Muscle layer of colon (tissue), 2 donors: ENCODE measurements at regions not wholly inside any gene's neighbourhood (a gene's known extent, or its start where the extent isn't known, plus 50 kb on each side); places are given as distances from the start of the nearest gene placed in this dataset.

Source experiments
- H3K27ac ChIP-seq: one replicate; pipeline ENCODE4 v1.7.0; 2013; ENCODE audit warnings: low read depth, mild to moderate bottlenecking, low read length, moderate library complexity
- H3K27me3 ChIP-seq, 2 donors: one replicate each; pipeline ENCODE4 v1.7.0; 2013; ENCODE audit warnings: low read length in 2 of 2, mild to moderate bottlenecking in 2 of 2; ENCODE audit not compliant: insufficient read depth in 2 of 2, control insufficient read depth in 1 of 2
- H3K36me3 ChIP-seq: one replicate; pipeline ENCODE4 v1.7.0; 2013; ENCODE audit warnings: mild to moderate bottlenecking, low read length; ENCODE audit not compliant: insufficient read depth
- H3K4me1 ChIP-seq: one replicate; pipeline ENCODE4 v1.7.0; 2013; ENCODE audit warnings: mild to moderate bottlenecking, low read length; ENCODE audit not compliant: insufficient read depth
- H3K4me3 ChIP-seq, 2 donors: one replicate each; pipeline ENCODE4 v1.7.0; 2013; ENCODE audit warnings: low read length in 2 of 2, low read depth in 1 of 2, mild to moderate bottlenecking in 1 of 2, moderate library complexity in 1 of 2
- H3K9ac ChIP-seq: one replicate; pipeline ENCODE4 v1.7.0; 2013; ENCODE audit warnings: low read length
- H3K9me3 ChIP-seq: one replicate; pipeline ENCODE4 v1.7.0; 2013; ENCODE audit warnings: mild to moderate bottlenecking, low read length
- donor health status: abdominal sarcoma.
- donor health status: Adenocarcinoma of cecum.

GRCh38 chr7:81926-82756 is 110.2 kb upstream of the FAM20C start:
- Histone ChIP-seq H3K27ac (no peak overlapping the region), H3K4me3 (no peak overlapping the region), H3K27me3 (no peaks in the 10 kb centered on the region), H3K9me3 (no peaks in the 10 kb centered on the region), H3K36me3 (no peaks in the 10 kb centered on the region), H3K9ac (no peak overlapping the region), H3K4me1 (peaks cover 26% of the 10 kb centered on the region)

- Histone ChIP-seq H3K27ac (no peak overlapping the region), H3K36me3 (no peaks in the 10 kb centered on the region), H3K4me3 (no peak overlapping the region), H3K27me3 (no peaks in the 10 kb centered on the region), H3K4me1 (peaks cover 29% of the 10 kb centered on the region), H3K9ac (no peak overlapping the region), H3K9me3 (no peaks in the 10 kb centered on the region)
Observed at GRCh38 chr7:82757-83155, 109.6 kb upstream of the FAM20C start.

GRCh38 chr7:83441-83840 is 108.9 kb upstream of the FAM20C start:
- no peaks in the 10 kb centered on the region for H3K36me3 ChIP-seq
- peaks cover 36% of the 10 kb centered on the region for H3K4me1 ChIP-seq
- H3K9ac ChIP-seq = no peak overlapping the region
- no peak overlapping the region for H3K4me3 ChIP-seq
- H3K9me3 ChIP-seq = no peaks in the 10 kb centered on the region
- H3K27me3 ChIP-seq = no peaks in the 10 kb centered on the region
- H3K27ac ChIP-seq = no peak overlapping the region

GRCh38 chr7:83861-84632 is 108.3 kb upstream of the FAM20C start:
- Histone ChIP-seq H3K27me3 (no peaks in the 10 kb centered on the region), H3K4me1 (peaks cover 42% of the 10 kb centered on the region), H3K9ac (no peak overlapping the region), H3K4me3 (no peak overlapping the region), H3K36me3 (no peaks in the 10 kb centered on the region), H3K9me3 (no peaks in the 10 kb centered on the region), H3K27ac (no peak overlapping the region)

GRCh38 chr7:84633-85020 is 107.7 kb upstream of the FAM20C start:
- H3K36me3 ChIP-seq = no peaks in the 10 kb centered on the region
- no peak overlapping the region for H3K27ac ChIP-seq
- H3K9me3 ChIP-seq = no peaks in the 10 kb centered on the region
- peaks cover 48% of the 10 kb centered on the region for H3K4me1 ChIP-seq
- H3K27me3 ChIP-seq = no peaks in the 10 kb centered on the region
- H3K4me3 ChIP-seq = no peak overlapping the region
- no peak overlapping the region for H3K9ac ChIP-seq

GRCh38 chr7:85074-85882 is 107.1 kb upstream of the FAM20C start:
- Histone ChIP-seq H3K36me3 (no peaks in the 10 kb centered on the region), H3K27ac (no peak overlapping the region), H3K4me3 (no peak overlapping the region), H3K27me3 (no peaks in the 10 kb centered on the region), H3K9ac (no peak overlapping the region), H3K9me3 (no peaks in the 10 kb centered on the region), H3K4me1 (peaks cover 54% of the 10 kb centered on the region)

GRCh38 chr7:85883-86515 is 106.4 kb upstream of the FAM20C start:
- no peaks in the 10 kb centered on the region for H3K36me3 ChIP-seq
- H3K4me1 ChIP-seq = peaks cover 61% of the 10 kb centered on the region
- no peaks in the 10 kb centered on the region for H3K27me3 ChIP-seq
- no peak overlapping the region for H3K4me3 ChIP-seq
- no peaks in the 10 kb centered on the region for H3K9me3 ChIP-seq
- no peak overlapping the region for H3K9ac ChIP-seq
- no peak overlapping the region for H3K27ac ChIP-seq

- Histone ChIP-seq H3K27me3 (no peaks in the 10 kb centered on the region), H3K4me1 (peaks cover 64% of the 10 kb centered on the region), H3K36me3 (no peaks in the 10 kb centered on the region), H3K4me3 (no peak overlapping the region), H3K27ac (no peak overlapping the region), H3K9me3 (no peaks in the 10 kb centered on the region), H3K9ac (no peak overlapping the region)
Observed at GRCh38 chr7:86629-87028, 105.7 kb upstream of the FAM20C start.

- no peaks in the 10 kb centered on the region for H3K9me3 ChIP-seq
- H3K27ac ChIP-seq = no peak overlapping the region
- H3K4me3 ChIP-seq = no peak overlapping the region
- H3K36me3 ChIP-seq = no peaks in the 10 kb centered on the region
- H3K4me1 ChIP-seq = peaks cover 64% of the 10 kb centered on the region
- no peaks in the 10 kb centered on the region for H3K27me3 ChIP-seq
- H3K9ac ChIP-seq = no peak overlapping the region
Observed at GRCh38 chr7:87047-87446, 105.3 kb upstream of the FAM20C start.

- no peaks in the 10 kb centered on the region for H3K27me3 ChIP-seq
- H3K4me1 ChIP-seq = peaks cover 64% of the 10 kb centered on the region
- no peaks in the 10 kb centered on the region for H3K9me3 ChIP-seq
- H3K4me3 ChIP-seq = no peak overlapping the region
- no peaks in the 10 kb centered on the region for H3K36me3 ChIP-seq
- H3K9ac ChIP-seq = no peak overlapping the region
- H3K27ac ChIP-seq = no peak overlapping the region
Observed at GRCh38 chr7:87671-88070, 104.7 kb upstream of the FAM20C start.
